T-helper 1 cell treated with Interleukin-12 subunit alpha and Interleukin-12 subunit beta and Interleukin-4 antibody, amounts not matched to agents 30 μg/mL and 1 μg/mL, for 36 hours (primary cell): ENCODE measurements at regions not wholly inside any gene's neighbourhood (a gene's known extent, or its start where the extent isn't known, plus 50 kb on each side); places are given as distances from the start of the nearest gene placed in this dataset.

ENCODE experiments used
- H3K27ac Mint-ChIP-seq: one replicate; pipeline ENCODE4 v1.8.0; 2021; ENCODE audit warnings: mild to moderate bottlenecking, mixed read lengths
- H3K27me3 Mint-ChIP-seq: one replicate; pipeline ENCODE4 v1.8.0; 2021; ENCODE audit warnings: low read depth, mixed read lengths
- H3K36me3 Mint-ChIP-seq: one replicate; pipeline ENCODE4 v1.8.0; 2021; ENCODE audit warnings: low read depth, mixed read lengths
- H3K4me1 Mint-ChIP-seq: one replicate; pipeline ENCODE4 v1.8.0; 2021; ENCODE audit warnings: low read depth, mixed read lengths
- H3K4me3 Mint-ChIP-seq: one replicate; pipeline ENCODE4 v1.8.0; 2021; ENCODE audit warnings: mild to moderate bottlenecking, moderate library complexity, mixed read lengths
- H3K9me3 Mint-ChIP-seq: one replicate; pipeline ENCODE4 v1.8.0; 2021; ENCODE audit warnings: mixed read lengths

- H3K36me3 Mint-ChIP-seq = peaks cover 1% of the 10 kb centered on the region
- H3K27me3 Mint-ChIP-seq = peaks cover 4% of the 10 kb centered on the region
- peaks cover 5% of the 10 kb centered on the region for H3K4me1 Mint-ChIP-seq
- no peaks in the 10 kb centered on the region for H3K9me3 Mint-ChIP-seq
- no peak overlapping the region for H3K4me3 Mint-ChIP-seq
- no peak overlapping the region for H3K27ac Mint-ChIP-seq
These were observed 141.2 kb upstream of the IER5L start for GRCh38 chr9:129319076-129319937.

- Mint-ChIP-seq H3K27me3 (peaks cover 4% of the 10 kb centered on the region), H3K4me3 (no peak overlapping the region), H3K36me3 (peaks cover 1% of the 10 kb centered on the region), H3K9me3 (no peaks in the 10 kb centered on the region), H3K4me1 (peaks cover 5% of the 10 kb centered on the region), H3K27ac (no peak overlapping the region)
These were observed 140.3 kb upstream of the IER5L start for GRCh38 chr9:129318121-129319075.

GRCh38 chr9:129317179-129318011, 139.3 kb upstream of the IER5L start:
- Mint-ChIP-seq H3K4me3 (no peak overlapping the region), H3K4me1 (peaks cover 5% of the 10 kb centered on the region), H3K36me3 (peaks cover 1% of the 10 kb centered on the region), H3K27ac (no peak overlapping the region), H3K9me3 (no peaks in the 10 kb centered on the region), H3K27me3 (peaks cover 4% of the 10 kb centered on the region)

- Mint-ChIP-seq H3K27me3 (peaks cover 4% of the 10 kb centered on the region), H3K4me3 (no peak overlapping the region), H3K36me3 (peaks cover 1% of the 10 kb centered on the region), H3K9me3 (no peaks in the 10 kb centered on the region), H3K4me1 (peaks cover 4% of the 10 kb centered on the region), H3K27ac (no peak overlapping the region)
These were observed 138.4 kb upstream of the IER5L start for GRCh38 chr9:129316281-129317030.

- H3K36me3 Mint-ChIP-seq = no peaks in the 10 kb centered on the region
- H3K4me1 Mint-ChIP-seq = no peaks in the 10 kb centered on the region
- H3K9me3 Mint-ChIP-seq = no peaks in the 10 kb centered on the region
- no peak overlapping the region for H3K4me3 Mint-ChIP-seq
- peaks cover 9% of the 10 kb centered on the region for H3K27me3 Mint-ChIP-seq
- H3K27ac Mint-ChIP-seq = no peak overlapping the region
These were observed 135.4 kb upstream of the IER5L start for GRCh38 chr9:129313331-129313955.

- Mint-ChIP-seq H3K4me3 (no peak overlapping the region), H3K36me3 (no peaks in the 10 kb centered on the region), H3K27me3 (peaks cover 9% of the 10 kb centered on the region), H3K4me1 (no peaks in the 10 kb centered on the region), H3K27ac (no peak overlapping the region), H3K9me3 (no peaks in the 10 kb centered on the region)
These were observed 134.4 kb upstream of the IER5L start for GRCh38 chr9:129312251-129313122.

- no peak overlapping the region for H3K27ac Mint-ChIP-seq
- H3K27me3 Mint-ChIP-seq = peaks cover 9% of the 10 kb centered on the region
- no peaks in the 10 kb centered on the region for H3K36me3 Mint-ChIP-seq
- H3K4me3 Mint-ChIP-seq = no peak overlapping the region
- no peaks in the 10 kb centered on the region for H3K4me1 Mint-ChIP-seq
- no peaks in the 10 kb centered on the region for H3K9me3 Mint-ChIP-seq
These were observed 133.6 kb upstream of the IER5L start for GRCh38 chr9:129311643-129312042.

- Mint-ChIP-seq H3K27ac (no peak overlapping the region), H3K4me3 (no peak overlapping the region), H3K4me1 (no peaks in the 10 kb centered on the region), H3K27me3 (peaks cover 9% of the 10 kb centered on the region), H3K36me3 (no peaks in the 10 kb centered on the region), H3K9me3 (no peaks in the 10 kb centered on the region)
These were observed 132.7 kb upstream of the IER5L start for GRCh38 chr9:129310666-129311350.

- Mint-ChIP-seq H3K27ac (no peak overlapping the region), H3K27me3 (peaks cover 13% of the 10 kb centered on the region), H3K4me3 (no peak overlapping the region)
These were observed 131.8 kb upstream of the IER5L start for GRCh38 chr9:129309906-129310305.

GRCh38 chr9:129309041-129309430, 131.0 kb upstream of the IER5L start:
- Mint-ChIP-seq H3K4me3 (no peak overlapping the region), H3K9me3 (no peaks in the 10 kb centered on the region), H3K27ac (no peak overlapping the region), H3K4me1 (no peaks in the 10 kb centered on the region), H3K36me3 (no peaks in the 10 kb centered on the region), H3K27me3 (peaks cover 13% of the 10 kb centered on the region)

More at GRCh38 chr9:129309906-129310305, 131.8 kb upstream of the IER5L start:
- Mint-ChIP-seq H3K36me3 (no peaks in the 10 kb centered on the region), H3K4me1 (no peaks in the 10 kb centered on the region), H3K9me3 (no peaks in the 10 kb centered on the region)

GRCh38 chr9:129307227-129307970, 129.3 kb upstream of the IER5L start:
- no peak overlapping the region for H3K27ac Mint-ChIP-seq

More at GRCh38 chr9:129307227-129307970, 129.3 kb upstream of the IER5L start:
- H3K4me1 Mint-ChIP-seq = no peaks in the 10 kb centered on the region
- no peak overlapping the region for H3K4me3 Mint-ChIP-seq
- no peaks in the 10 kb centered on the region for H3K36me3 Mint-ChIP-seq
- H3K27me3 Mint-ChIP-seq = peaks cover 21% of the 10 kb centered on the region
- H3K9me3 Mint-ChIP-seq = peaks cover 8% of the 10 kb centered on the region
